22Rv1 (cell line): ENCODE measurements at regions not wholly inside any gene's neighbourhood (a gene's known extent, or its start where the extent isn't known, plus 50 kb on each side); places are given as distances from the start of the nearest gene placed in this dataset.

Experiments used
- H3K27ac ChIP-seq: fragments of 450-650 bp; 2 replicates; pipeline ENCODE4 v1.5.1; 2017
- ZFX ChIP-seq: fragments of 450-650 bp; IDR thresholded peaks from 2 replicates; pipeline ENCODE4 v1.6.1; 2017; ENCODE audit warnings: antibody characterized with exemption, borderline replicate concordance
- TF ChIP-seq, protein P1 (sequence below): fragments of 450-650 bp; IDR thresholded peaks from 2 replicates; pipeline ENCODE4 v1.5.1; 2017; ENCODE audit warnings: mild to moderate bottlenecking

- TF ChIP-seq, protein P1, sequence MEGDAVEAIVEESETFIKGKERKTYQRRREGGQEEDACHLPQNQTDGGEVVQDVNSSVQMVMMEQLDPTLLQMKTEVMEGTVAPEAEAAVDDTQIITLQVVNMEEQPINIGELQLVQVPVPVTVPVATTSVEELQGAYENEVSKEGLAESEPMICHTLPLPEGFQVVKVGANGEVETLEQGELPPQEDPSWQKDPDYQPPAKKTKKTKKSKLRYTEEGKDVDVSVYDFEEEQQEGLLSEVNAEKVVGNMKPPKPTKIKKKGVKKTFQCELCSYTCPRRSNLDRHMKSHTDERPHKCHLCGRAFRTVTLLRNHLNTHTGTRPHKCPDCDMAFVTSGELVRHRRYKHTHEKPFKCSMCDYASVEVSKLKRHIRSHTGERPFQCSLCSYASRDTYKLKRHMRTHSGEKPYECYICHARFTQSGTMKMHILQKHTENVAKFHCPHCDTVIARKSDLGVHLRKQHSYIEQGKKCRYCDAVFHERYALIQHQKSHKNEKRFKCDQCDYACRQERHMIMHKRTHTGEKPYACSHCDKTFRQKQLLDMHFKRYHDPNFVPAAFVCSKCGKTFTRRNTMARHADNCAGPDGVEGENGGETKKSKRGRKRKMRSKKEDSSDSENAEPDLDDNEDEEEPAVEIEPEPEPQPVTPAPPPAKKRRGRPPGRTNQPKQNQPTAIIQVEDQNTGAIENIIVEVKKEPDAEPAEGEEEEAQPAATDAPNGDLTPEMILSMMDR = no peak
- no peak for TF ChIP-seq ZFX
- H3K27ac ChIP-seq = no peak overlapping the region
These were observed 248.4 kb upstream of the RPS23 start for GRCh38 chr5:82526540-82526939.

- TF ChIP-seq, protein P1 = no peak
- TF ChIP-seq ZFX = no peak
- no peak overlapping the region for H3K27ac ChIP-seq
These were observed 247.5 kb upstream of the RPS23 start for GRCh38 chr5:82525626-82526025.

DNA sequence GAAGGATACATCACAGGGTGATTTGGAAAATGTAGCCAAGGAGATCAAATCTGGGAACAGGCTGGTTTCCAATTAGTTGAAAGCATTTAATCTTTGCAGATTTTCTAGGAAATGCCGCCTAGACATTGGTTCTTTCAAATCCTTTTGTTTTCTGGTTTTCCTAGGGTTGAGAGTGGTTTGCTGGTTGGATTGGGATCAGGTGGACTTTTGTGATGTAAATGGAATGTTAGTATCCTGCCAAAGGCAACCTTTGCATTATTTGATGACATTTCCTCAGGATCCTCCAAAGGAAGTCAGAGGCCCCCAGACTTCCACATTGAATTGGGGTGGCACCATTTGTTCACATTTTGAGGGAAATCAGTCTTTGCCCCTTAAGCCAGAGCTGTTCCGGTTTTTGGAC is 245.5 kb upstream of the RPS23 start:
- TF ChIP-seq ZFX = no peak
- TF ChIP-seq, protein P1 = no peak
- no peak overlapping the region for H3K27ac ChIP-seq

GRCh38 chr5:82522897-82523296 is 244.7 kb upstream of the RPS23 start:
- no peak overlapping the region for H3K27ac ChIP-seq
- no peak for TF ChIP-seq ZFX

GRCh38 chr5:82521431-82522051 is 243.4 kb upstream of the RPS23 start:
- TF ChIP-seq ZFX = no peak
- TF ChIP-seq, protein P1 = no peak
- no peak overlapping the region for H3K27ac ChIP-seq

DNA sequence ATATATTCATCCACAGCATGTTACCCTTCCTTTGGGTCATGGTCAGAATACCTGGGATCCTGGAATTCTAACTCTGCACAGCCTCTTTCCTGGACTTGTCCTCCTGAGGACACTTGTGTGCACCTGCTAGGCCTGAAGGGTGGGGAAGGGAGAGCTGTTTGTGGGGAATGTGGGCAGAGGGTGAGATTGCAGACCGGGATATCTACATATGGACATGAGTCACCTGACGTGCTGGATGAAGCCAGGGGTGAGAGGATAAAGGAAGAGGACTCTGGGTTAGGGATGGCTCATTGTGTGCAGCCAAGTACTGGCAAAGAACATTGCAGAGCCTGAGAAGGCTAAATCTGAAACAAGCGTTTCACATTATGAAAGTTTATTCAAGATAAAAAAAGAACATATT is 241.4 kb upstream of the RPS23 start:
- no peak overlapping the region for H3K27ac ChIP-seq
- no peak for TF ChIP-seq ZFX
- TF ChIP-seq, protein P1 = no peak

GRCh38 chr5:82517544-82518075 is 239.5 kb upstream of the RPS23 start:
- TF ChIP-seq, protein P1 = no peak
- TF ChIP-seq ZFX = no peak
- H3K27ac ChIP-seq = no peak overlapping the region

DNA sequence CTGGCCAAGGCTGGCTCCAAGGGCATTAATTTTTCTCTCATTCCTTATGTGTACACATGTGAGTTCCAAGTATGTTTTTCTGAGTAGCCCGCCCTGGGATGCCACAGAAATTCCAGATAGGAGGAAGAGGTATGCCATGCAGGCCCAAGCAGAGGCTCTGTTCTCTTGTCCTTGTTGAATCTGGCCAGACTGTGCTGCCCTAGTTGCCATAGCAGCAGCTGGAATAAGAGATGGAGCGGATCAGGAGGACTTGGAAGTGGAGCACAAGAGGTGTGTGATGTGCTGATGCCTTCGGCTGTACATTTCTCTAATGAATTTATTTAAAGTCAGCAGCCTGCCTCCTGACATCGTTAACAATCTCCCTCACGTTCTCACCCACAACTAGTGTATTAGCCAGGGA is 235.6 kb upstream of the RPS23 start:
- TF ChIP-seq, protein P1 = no peak
- no peak for TF ChIP-seq ZFX
- H3K27ac ChIP-seq = no peak overlapping the region
